GM21619 (cell line): ENCODE measurements at regions not wholly inside any gene's neighbourhood (a gene's known extent, or its start where the extent isn't known, plus 50 kb on each side); places are given as distances from the start of the nearest gene placed in this dataset.
"Not testable (repeated sequence)": the region's sequence is repeated elsewhere in the genome, so short reads cannot be mapped to it uniquely, and the experiment has no call there.

Experiments
- ATAC-seq: cut with Tn5 transposase; IDR thresholded peaks from one replicate; pipeline ENCODE4 v1.9.1; 2021; ENCODE audit not compliant: unreplicated experiment

DNA sequence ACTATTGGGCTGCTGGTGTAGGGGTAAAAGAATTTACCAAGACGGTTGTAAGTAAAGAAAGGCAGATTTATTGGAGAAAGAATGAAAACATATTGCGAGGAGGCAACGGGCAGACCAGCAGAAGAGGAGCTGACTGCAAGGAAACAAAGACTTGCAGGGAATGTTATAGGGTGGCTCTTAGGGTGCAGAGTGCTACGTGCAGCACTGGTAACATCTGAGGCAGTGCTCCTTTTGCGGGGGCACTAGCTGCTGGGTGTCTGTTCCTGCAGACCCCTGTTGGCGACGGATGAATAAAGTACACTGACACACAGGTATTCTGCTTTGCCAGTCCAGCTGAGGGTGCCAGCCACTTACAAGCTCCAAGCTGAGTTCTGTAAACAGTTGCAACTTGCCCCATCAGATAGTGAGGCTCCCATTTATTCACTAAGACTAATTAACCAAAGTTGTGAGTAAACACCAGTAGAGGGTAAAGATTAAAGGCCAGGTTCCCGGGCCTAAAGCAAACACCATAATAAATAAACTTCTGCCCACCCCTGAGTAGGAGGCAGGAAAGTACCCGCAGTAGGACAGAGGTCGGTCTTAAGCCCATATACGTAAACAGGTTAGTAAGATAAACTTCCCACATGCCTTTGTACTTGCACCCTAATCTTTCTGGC lies 140.2 kb upstream of the KCNK1 start:
- no peak for ATAC-seq

DNA sequence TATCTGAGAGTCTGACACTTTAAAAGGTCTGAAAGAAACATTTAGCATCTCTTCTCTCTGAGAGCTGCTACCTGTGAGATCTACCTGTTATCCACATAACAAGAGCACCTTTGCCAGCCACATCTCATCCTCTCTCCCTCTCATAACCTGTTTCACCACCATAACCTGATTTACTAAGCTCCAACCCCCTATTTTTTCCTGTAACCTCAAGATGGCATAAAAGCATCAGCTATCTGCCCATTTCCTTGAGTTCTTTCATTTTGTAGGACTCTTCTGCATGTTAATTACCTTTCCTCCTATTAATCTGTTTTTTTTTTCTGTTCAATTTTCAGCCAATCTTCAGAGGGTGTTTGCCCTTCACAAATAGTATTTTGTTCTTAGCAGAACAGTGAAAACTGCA lies 136.5 kb upstream of the KCNK1 start:
- no peak for ATAC-seq

DNA sequence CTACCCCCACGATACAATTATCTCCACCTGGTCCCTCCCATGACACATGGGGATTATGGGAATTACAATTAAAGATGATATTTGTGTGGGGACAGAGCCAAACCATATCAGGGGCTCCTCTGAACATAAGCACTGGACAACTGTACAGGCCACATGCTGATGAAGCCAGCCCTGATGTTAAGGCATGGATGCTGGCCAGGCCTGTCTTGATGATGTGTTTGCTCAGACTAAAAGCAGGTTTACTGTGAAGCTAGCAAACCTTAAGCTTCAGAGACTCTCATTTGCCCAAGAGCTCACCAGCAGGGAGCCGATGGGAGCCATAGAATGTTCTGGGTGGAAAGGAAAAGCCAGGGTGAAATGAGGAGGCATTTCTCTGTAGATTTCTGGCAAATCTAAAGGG lies 135.3 kb upstream of the KCNK1 start:
- no peak for ATAC-seq

DNA sequence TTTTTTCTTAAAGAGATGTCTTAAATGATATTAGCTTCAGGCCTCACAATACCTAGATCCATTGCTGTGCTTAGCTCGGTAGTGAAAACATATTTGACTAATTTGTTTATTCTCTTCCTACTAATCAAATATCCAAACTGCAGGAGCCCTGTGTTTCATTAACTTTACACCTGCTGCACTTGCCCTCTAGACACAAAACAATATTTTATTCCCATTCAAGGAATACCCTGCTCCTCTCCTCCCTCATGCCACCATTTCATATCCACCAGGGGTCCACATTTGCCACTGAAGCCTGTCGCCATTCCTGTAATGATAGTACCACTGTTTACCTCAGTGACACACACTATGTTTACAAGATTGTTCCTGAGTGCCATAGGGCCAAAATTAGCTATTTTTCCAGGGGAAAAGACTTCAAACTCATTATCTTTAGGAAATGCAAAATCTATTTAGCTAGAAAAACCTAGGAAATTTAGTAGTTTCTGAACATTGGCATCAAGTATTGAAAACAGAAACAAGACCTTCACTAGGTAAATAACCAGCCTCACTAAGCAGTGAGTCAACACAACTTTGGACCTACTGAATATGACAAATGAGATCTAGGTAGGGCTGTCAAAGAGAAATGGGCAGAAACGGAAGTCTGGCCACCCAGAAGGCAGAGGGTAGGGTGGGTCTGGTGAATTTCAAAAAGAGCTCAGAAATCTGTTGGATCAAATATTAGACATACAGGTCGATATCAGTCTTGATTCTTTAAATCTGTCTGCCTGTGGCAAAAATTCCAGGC lies 134.6 kb upstream of the KCNK1 start:
- ATAC-seq, result no peak

DNA sequence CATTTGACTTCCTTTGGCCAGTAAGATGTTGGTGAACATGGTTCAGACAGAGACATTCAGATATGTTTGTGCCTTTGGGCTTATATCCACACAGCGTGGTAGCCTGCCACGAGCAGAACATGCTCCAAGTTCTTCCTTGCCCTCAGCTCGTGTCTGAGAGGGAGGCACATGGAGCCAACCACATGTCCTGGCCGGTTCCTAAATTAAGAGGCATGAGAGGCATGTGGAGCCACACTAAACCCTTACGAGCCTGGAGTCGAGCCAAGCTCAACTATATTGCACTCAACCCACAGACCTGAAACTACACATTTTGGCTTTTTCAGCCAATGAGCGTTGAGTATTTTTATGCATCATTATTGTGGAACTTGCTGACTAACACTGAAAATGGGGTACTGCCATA lies 133.7 kb upstream of the KCNK1 start:
- no peak for ATAC-seq

DNA sequence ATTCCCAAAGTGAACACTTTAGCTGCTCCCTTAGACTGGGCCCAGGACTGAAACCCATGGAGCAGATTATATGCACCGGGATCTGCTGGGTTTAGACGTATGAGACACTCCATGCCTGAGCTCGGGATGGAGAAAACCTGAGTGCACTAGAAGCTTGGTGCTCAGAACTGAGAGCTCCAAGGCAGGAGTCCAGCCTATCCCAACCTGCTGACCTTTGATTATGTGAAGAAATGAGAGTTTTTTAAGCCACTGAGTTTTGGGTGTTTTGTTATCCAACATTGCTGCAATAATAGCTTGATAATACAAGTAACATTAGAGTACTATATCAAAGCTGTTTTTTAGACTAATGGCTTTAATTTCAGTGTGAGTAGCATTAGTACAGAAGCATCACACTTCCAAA lies 131.5 kb upstream of the KCNK1 start:
- no peak for ATAC-seq

DNA sequence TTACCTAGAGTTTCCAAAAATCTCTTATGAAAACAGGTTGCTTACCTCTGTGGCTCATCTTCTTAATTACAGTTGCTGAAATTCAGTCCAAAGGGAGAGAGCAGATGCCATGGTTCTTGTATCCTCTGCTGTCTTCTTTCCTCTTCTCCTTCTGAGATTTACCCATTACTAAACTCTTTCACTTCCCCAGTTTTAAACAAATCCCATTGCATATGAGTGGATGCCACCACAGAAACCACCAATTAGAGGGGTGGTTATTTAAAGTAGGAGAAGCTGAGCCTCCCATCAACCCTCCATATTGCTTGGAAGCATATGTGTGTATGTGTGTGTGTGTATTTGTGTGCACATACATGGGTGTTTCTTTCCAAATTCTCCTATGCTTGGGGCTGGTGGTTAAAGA lies 128.5 kb upstream of the KCNK1 start:
- no peak for ATAC-seq

DNA sequence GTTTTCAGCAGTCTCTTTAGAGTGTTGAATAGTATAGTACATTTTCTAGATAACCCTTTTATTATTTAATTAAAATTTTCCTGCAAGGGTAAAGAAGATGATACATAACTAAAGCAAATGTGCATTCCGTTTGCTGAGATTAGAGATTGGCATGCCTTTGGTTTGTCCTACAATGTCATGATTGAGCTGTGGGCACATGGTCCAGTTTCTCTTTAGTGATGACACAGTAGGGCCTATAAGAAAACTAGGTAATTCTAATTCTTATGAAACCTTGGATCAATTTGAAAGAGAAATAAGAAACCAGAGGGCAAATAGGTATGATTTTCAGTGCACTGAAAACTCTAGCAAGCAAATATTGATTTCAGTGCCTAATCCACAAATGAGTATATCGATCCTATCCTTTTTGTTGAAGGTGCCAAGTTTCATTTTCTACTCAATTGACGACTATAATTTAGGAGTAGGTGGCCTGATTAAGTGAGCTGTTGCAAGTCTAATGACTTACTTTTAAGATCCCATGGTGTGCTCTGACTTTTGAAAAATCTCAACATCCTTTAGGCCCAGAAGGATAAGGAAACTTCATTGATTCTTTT lies 128.0 kb upstream of the KCNK1 start:
- no peak for ATAC-seq

DNA sequence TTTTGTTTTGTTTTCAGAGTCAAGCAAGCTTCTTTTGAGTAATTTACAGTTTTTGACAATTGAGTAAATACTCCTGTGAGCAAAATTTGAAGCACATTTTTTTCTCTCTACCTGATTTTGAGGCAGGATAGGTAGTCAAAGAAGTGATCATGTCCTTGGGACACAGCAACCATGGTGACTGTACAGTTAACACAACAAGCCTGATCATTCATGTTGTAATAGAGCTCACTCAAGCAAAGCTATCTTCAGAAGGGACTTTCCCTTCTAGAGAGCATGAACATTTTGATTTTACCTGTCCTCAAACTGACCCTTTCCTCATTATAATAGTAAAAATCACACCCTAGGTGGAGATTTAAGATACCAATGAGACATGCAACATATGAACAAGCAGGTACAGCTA lies 126.5 kb upstream of the KCNK1 start:
- ATAC-seq, result no peak

DNA sequence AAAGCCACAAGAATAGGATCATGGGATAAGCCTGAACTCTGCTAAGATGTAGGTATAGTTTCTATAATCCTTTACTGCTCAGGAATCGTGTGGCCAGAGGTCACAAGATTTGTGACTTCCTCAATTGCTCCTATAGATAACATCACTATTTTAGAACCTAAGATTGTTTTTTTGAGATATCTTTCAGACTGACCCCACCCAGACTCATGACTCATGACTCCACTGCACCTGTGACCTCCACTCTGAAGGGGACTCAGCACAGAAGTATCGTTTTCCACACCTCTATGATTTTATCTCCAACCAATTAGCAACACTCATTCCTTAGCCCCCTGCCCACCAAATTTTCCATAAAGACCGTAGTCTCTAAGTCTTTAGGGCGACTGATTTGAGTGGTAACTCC lies 124.5 kb upstream of the KCNK1 start:
- no peak for ATAC-seq

DNA sequence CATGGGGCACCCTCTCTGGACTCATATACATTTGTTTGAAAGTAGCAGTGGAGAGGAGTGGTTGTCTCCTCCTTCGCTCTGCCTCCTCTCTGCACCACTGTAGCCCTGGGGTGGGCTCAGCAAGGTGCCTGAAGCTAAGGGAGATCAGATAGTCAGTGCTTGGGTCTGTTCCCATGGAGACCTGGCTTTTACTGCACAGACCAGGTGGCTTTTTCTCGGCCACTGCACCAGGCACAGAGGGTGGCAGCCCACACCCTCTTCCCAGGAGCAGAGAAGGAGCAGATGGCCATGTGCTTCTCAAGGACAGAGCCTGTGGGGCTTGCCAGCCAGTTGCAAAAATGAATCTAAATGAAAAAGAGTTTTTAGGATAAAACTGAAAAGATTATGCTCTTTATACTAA lies 123.4 kb upstream of the KCNK1 start:
- no peak for ATAC-seq

DNA sequence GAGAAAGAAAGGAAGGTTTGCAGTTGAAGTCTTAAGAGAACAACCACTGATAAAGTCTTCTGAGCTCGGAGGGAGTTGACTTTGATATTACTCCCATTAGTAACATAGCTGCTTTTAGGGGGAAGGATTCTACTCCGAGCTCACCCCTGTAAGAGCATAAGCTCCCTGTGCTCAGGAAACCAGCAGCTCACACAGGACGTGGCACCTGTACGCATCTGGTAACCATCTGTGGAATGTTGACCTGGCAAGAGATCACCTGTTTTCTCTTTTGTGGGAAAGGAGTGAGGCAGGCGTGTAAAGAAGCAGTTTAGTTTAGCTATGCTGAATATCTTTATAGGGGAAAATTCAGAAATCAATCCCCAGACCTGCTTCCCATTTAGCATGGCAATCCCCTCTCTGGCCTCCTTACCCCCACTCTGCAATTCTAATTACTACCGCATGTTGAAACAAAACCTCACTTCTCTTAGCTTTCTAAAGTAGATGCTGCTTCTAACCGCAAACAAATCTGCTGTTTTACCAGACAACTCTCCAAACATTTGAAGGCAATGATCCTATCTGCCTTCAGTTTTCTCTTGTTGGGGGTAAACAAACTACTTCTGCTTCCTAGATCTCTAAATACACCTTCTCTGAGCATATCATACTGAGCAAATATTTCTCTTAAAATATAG lies 121.8 kb upstream of the KCNK1 start:
- no peak for ATAC-seq

DNA sequence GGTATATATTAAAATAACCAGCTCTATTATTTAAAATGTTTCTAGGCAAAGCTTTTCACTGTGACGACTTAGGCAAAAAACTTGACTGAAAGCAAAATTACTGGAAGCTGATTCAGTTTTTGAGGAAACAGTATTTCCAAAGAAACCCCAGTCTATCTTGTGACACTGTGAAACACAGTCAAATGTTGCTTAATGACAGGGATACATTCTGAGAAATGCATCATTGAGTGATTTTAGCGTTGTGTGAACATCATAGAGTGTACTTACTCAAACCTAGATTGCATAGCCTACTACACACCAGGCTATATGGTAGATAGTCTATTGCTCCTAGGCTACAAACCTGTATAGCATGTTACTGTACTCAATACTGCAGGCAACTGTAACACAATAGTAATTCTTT lies 116.9 kb upstream of the KCNK1 start:
- ATAC-seq, result no peak

DNA sequence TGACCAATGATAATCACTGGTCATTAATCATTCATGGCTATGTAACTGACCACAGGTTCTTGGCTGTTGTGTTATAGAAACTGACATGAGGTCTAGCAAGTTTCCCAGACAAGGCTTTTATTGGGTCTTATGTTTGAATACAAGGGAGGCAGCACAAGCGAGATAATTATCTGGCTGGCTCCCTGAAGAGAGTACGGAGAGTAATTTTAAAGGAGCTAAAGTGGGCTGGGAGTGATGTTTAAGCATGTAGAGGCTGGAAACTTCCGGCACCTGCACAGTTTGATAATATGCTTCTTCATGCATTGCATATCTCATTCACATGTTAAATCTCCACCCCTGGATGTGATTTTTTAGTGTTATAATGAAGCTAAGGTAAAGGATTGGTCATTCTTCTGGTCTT lies 116.2 kb upstream of the KCNK1 start:
- no peak for ATAC-seq

DNA sequence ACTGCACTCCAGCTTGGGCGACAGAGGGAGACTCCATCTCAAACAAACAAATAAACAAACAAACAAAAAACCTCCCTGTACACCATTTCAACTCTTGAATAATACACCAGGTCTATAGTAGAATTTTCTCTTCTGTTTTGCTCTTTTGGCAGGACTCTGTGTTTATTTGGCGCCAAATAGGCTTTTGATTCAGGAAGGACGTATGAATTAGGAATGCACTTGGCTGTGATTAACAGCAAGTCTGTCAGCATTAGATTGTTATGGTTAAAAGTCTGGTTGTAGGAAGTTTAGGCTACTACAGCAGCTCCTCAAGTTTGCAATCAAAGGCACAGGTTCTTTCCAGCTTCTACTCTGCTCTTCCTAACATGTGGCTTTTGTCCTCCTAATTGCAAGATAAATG lies 113.8 kb upstream of the KCNK1 start:
- ATAC-seq, result no peak

DNA sequence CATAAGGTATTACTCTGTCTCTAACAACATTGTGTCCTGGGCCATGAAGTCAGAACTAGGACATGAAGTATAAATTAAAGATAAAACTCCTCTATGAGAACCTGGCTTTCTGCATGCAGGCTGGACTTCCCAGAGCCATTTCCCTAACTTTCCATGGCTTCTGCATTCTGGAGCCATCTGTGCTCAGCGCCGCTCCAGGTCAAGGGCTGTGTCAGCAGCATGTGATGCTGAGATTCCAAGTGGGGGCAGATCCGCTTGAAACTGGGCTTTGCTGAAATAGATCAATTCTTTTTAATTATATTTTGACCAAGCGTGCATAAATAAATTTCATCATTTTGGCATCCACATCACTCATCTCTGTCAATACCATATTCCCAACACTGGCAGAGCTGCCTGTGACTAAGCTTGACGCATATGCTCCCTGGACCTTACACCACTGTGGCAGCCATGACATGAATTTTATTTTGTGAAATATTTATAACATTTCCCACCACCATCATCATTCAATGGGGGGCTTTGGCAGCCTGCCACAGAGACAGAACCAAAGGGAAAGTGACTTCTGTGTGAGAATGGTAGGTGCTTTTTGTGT lies 110.4 kb upstream of the KCNK1 start:
- no peak for ATAC-seq

DNA sequence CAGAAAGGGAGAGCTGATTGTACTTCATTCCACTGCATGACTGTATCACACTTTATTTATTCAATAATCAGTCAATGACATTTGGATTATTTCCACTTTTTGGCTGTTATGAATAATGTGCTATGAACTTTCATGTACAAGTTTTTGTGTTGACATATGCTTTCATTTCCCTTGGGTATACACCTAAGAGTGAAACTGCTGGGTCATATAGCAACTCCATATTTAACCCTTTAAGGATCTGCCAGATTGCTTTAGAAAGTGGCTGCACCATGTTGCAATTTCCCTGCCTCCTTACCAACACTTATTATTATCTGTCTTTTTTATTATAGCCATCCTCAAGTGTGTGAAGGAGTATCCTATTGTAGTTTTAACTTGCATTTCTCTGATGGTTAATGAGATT lies 108.8 kb upstream of the KCNK1 start:
- ATAC-seq, result no peak

DNA sequence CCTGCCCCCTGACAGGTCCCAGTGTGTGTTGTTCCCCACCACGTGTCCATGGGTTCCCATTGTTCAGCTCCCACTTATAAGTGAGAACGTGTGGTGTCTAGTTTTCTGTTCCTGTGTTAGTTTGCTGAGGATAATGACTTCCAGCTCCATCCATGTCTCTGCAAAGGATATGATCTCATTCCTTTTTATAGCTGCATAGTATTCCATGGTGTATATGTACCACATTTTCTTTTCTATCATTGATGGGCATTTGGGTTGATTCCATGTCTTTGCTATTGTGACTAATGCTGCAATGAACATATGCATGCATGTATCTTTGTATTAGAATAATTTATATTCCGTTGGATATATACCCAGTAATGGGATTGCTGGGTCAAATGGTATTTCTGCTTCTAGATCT lies 108.0 kb upstream of the KCNK1 start:
- ATAC-seq, result not testable (repeated sequence)

DNA sequence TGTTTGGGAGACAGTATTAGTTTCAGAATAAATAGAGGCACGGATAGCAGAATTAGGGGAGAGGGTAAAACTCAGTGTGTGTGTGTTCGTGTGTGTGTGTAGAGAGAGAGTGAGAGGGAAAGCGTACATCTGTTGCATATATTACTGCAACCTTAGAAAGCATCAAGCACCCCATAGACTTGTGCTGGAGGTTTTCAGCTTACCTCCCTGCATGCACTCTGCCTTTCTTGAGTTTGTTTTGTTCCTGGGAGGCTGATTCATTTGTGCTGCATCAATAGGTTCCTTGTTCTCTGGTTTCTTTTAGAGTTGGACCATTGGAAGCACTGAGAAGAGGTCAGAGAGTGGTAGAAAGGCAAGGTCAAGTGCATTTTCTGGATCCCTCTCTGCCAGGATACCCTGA lies 104.4 kb upstream of the KCNK1 start:
- no peak for ATAC-seq

DNA sequence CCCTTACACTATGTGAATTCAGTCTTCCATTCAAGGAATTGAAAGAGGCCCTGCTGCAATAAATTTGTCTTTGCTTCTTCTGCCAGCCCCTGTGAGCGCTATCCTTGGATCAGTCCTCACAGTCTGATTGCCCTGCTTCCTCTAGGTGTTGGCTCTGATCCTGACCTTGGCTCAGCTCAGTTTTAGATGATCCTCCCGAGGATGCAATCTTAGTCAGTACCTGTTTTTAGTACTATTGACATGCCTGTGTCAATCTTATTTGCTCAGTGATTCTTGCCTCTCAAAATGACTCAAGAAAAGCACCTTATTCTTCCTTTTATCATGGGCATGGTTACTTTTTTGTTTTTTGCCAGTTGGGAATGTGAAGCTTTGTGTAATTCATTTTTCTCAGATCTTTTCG lies 101.4 kb upstream of the KCNK1 start:
- ATAC-seq, result no peak

DNA sequence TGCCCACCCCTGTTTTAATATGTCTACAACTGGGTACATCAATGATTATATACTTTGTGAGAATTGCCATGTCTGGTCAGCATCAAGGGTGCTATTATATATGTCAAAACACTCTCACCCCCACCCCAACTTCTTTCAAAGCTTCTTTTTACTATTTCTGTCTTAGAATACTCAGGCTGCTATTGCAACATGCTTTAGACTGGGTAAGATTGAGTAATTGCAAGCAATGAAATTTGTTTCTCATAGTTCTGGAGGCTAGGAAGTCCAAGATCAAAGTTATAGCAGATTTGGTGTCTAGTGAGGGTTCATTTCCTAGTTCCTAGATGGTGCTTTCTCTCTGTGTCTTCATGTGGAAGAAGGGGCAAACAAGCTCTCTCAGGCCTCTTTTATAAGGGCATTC lies 100.5 kb upstream of the KCNK1 start:
- no peak for ATAC-seq

DNA sequence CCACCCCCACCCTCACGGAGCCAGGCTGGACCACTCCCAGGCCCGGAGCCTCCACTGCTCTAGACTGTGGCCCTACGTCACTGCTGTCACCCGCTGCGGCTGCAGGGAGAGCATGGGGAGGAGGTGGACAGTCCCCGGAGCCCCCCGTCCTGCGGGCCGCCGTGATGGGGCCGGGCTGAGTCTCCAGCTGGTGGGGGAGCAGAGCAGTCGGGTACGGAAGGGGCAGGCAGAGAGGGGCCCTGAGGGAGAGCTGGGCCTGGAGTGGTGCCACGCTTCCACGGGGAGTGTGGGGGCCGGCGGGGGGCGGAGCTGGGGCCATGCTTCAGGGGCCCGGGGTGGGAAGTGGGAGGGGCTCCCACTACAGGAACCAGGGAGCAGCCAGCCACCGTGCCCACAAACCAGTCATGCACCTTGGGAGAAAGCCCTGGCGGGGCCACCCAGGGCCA lies 98.9 kb upstream of the KCNK1 start:
- ATAC-seq, result no peak
